GM12878 (cell line): ENCODE measurements at regions not wholly inside any gene's neighbourhood (a gene's known extent, or its start where the extent isn't known, plus 50 kb on each side); places are given as distances from the start of the nearest gene placed in this dataset.

Experiments used
- ATAC-seq: fragments of 200-7000 bp; cut with Tn5 transposase; 3 replicates; pipeline ENCODE4 v1.9.1; 2020; ENCODE audit warnings: mild to moderate bottlenecking, moderate library complexity
- BruUV-seq: library from RNA; stranded (reverse); fragments of 400-500 nt; replicated peaks from 2 replicates; lab custom pipeline; 2021; lab: Mats Ljungman, UMichigan
- CTCF ChIA-PET: fragments of 300-600 bp; sonication (Branson Sonifier 250); formaldehyde crosslinking; extraction: SDS; loops from one replicate; lab custom pipeline; 2021; ENCODE audit warnings: inconsistent platforms; lab: Yijun Ruan, JAX
- POLR2A ChIA-PET: fragments of 350-600 bp; formaldehyde crosslinking; extraction: SDS; loops from one replicate; lab custom pipeline; 2021; ENCODE audit warnings: inconsistent platforms; lab: Charles Lee
- RAD21 ChIA-PET: fragments of 300-600 bp; sonication (Branson Sonifier 250); formaldehyde crosslinking; loops from one replicate; lab custom pipeline; 2023; ENCODE audit warnings: antibody characterized with exemption; ENCODE audit not compliant: unreplicated experiment; lab: Charles Lee
- SMC1A ChIA-PET: fragments of 300-600 bp; sonication (Branson Sonifier 250); formaldehyde crosslinking; loops from one replicate; lab custom pipeline; 2023; ENCODE audit not compliant: unreplicated experiment, uncharacterized antibody; lab: Charles Lee
- DNase-seq: peaks from one replicate; pipeline ENCODE4 v3.0.0-alpha.2; 2011; ENCODE audit warnings: low read depth, low spot score
- FAIRE-seq: peaks from 3 replicates; lab custom pipeline; 2011; peaks lifted over from hg19 to GRCh38; lab: Jason Lieb, UNC
- H2AFZ ChIP-seq: 2 replicates; pipeline ENCODE4 v1.6.0; 2011; ENCODE audit warnings: low read depth, low read length, control low read depth; ENCODE audit not compliant: control insufficient read depth
- H3K27ac ChIP-seq: 2 replicates; pipeline ENCODE4 v1.5.1; 2011; ENCODE audit warnings: control low read depth; ENCODE audit not compliant: control insufficient read depth, insufficient read depth
- H3K27me3 ChIP-seq, 2 experiments: replicated peaks in 1 of 2; 2 replicates each; pipeline versions ENCODE4 v1.6.0 to v1.6.1; 2011; ENCODE audit warnings: low read length in 1 of 2; ENCODE audit not compliant: control insufficient read depth in 2 of 2, insufficient read depth in 2 of 2
- H3K36me3 ChIP-seq, 2 experiments: 2 replicates each; pipeline ENCODE4 v1.5.1; 2011; ENCODE audit warnings: low read length in 1 of 2; ENCODE audit not compliant: control insufficient read depth in 2 of 2, insufficient read depth in 2 of 2
- H3K4me1 ChIP-seq: 2 replicates; pipeline ENCODE4 v1.6.1; 2011; ENCODE audit warnings: mild to moderate bottlenecking, low read length, moderate library complexity, mixed read lengths; ENCODE audit not compliant: control insufficient read depth, insufficient read depth
- H3K4me2 ChIP-seq: 2 replicates; pipeline ENCODE4 v1.6.0; 2011; ENCODE audit warnings: control low read depth; ENCODE audit not compliant: control insufficient read depth, insufficient read depth
- H3K4me3 ChIP-seq: fragments of 200-600 bp; sonication (generic); 2 replicates; pipeline ENCODE4 v1.5.1; 2016
- H3K79me2 ChIP-seq: 2 replicates; pipeline ENCODE4 v1.6.0; 2011; ENCODE audit warnings: low read length; ENCODE audit not compliant: control insufficient read depth, insufficient read depth
- H3K9ac ChIP-seq: 2 replicates; pipeline ENCODE4 v1.8.0; 2011; ENCODE audit warnings: low read length, control low read depth, mixed read lengths; ENCODE audit not compliant: control insufficient read depth, insufficient read depth
- H3K9me3 ChIP-seq: replicated peaks from 3 replicates; pipeline ENCODE4 v1.5.1; 2011; ENCODE audit warnings: mild to moderate bottlenecking, low read length; ENCODE audit not compliant: control insufficient read depth, insufficient read depth
- H4K20me1 ChIP-seq: 2 replicates; pipeline ENCODE4 v1.6.0; 2011; ENCODE audit not compliant: control insufficient read depth, insufficient read depth
- HDGF ChIP-seq: fragments of 450-650 bp; IDR thresholded peaks from 2 replicates; pipeline ENCODE4 v1.6.1; 2016; ENCODE audit warnings: antibody characterized with exemption
- JUNB ChIP-seq: IDR thresholded peaks from 2 replicates; pipeline ENCODE4 v1.6.1; 2016; ENCODE audit warnings: antibody characterized with exemption, mild to moderate bottlenecking
- MTA2 ChIP-seq: fragments of 450-650 bp; IDR thresholded peaks from 2 replicates; pipeline ENCODE4 v1.6.1; 2016; ENCODE audit warnings: low read depth, mild to moderate bottlenecking, moderate library complexity
- RB1 ChIP-seq: fragments of 450-650 bp; formaldehyde crosslinking; IDR thresholded peaks from 2 replicates; pipeline ENCODE4 v1.6.1; 2017; ENCODE audit warnings: mild to moderate bottlenecking, borderline replicate concordance
- SIN3A ChIP-seq: IDR thresholded peaks from 2 replicates; pipeline ENCODE4 v1.6.1; 2012; ENCODE audit warnings: low read depth, low read length, improper control_type of control experiment
- STAT3 ChIP-seq: IDR thresholded peaks from 2 replicates; pipeline ENCODE4 v1.6.1; 2011; ENCODE audit warnings: low read depth, low read length, improper control_type of control experiment
- SUZ12 ChIP-seq: fragments of 200-600 bp; sonication (generic); IDR thresholded peaks from one replicate; pipeline ENCODE4 v1.6.1; 2018; ENCODE audit warnings: antibody characterized with exemption, mild to moderate bottlenecking; ENCODE audit not compliant: unreplicated experiment
- TAF1 ChIP-seq: IDR thresholded peaks from 2 replicates; pipeline ENCODE4 v1.6.1; 2011; ENCODE audit warnings: mild to moderate bottlenecking, low read depth, low read length, borderline replicate concordance
- TCF7 ChIP-seq: IDR thresholded peaks from 2 replicates; pipeline ENCODE4 v1.6.1; 2014; ENCODE audit warnings: antibody characterized with exemption, borderline replicate concordance
- in situ Hi-C: fragments of 300-500 bp; cut with MboI; formaldehyde crosslinking; loops from 9 replicates; pipeline ENCODE4 v1.14.3; 2018; ENCODE audit warnings: mixed read lengths
- intact Hi-C: fragments of 100-400 bp; cut with micrococcal nuclease; formaldehyde crosslinking; loops from one replicate; pipeline ENCODE4 v1.14.2; 2022; ENCODE audit not compliant: unreplicated experiment
- TF ChIP-seq, protein P1 (sequence below): fragments of 450-650 bp; IDR thresholded peaks from 2 replicates; pipeline ENCODE4 v1.6.1; 2018; ENCODE audit warnings: mild to moderate bottlenecking, low read depth, moderate library complexity; ENCODE audit not compliant: partially characterized antibody
- TF ChIP-seq, protein P2 (sequence below): fragments of 450-650 bp; IDR thresholded peaks from 2 replicates; pipeline ENCODE4 v1.6.1; 2017; ENCODE audit warnings: mild to moderate bottlenecking, moderate library complexity
- TF ChIP-seq, protein P3 (sequence below): fragments of 450-650 bp; conservative IDR thresholded peaks from 2 replicates; pipeline ENCODE4 v1.6.1; 2017; ENCODE audit warnings: mild to moderate bottlenecking, moderate library complexity
- TF ChIP-seq, protein P4 (sequence below): fragments of 450-650 bp; IDR thresholded peaks from 2 replicates; pipeline ENCODE4 v1.6.1; 2016; ENCODE audit warnings: mild to moderate bottlenecking

DNA sequence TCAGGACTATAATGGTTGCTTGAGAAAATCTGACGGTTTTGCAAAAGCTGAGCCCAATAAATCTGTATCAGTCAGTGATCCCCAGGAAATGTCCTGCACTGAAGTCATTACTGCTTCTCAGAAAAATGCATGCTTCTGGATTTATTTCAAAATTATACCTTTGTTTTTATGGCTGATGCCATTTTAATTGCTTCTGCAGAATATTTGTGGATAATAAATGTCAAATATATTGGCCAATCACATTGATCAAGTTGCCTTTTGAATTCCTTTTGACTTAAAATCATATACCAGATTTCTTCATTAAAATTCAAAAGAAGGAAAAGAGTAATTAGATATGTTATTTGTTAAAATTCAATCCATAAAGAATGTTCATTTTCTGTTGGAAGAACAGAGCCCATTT lies 842.9 kb upstream of the ADGRL4 start (continued):
- TF ChIP-seq, protein P1, sequence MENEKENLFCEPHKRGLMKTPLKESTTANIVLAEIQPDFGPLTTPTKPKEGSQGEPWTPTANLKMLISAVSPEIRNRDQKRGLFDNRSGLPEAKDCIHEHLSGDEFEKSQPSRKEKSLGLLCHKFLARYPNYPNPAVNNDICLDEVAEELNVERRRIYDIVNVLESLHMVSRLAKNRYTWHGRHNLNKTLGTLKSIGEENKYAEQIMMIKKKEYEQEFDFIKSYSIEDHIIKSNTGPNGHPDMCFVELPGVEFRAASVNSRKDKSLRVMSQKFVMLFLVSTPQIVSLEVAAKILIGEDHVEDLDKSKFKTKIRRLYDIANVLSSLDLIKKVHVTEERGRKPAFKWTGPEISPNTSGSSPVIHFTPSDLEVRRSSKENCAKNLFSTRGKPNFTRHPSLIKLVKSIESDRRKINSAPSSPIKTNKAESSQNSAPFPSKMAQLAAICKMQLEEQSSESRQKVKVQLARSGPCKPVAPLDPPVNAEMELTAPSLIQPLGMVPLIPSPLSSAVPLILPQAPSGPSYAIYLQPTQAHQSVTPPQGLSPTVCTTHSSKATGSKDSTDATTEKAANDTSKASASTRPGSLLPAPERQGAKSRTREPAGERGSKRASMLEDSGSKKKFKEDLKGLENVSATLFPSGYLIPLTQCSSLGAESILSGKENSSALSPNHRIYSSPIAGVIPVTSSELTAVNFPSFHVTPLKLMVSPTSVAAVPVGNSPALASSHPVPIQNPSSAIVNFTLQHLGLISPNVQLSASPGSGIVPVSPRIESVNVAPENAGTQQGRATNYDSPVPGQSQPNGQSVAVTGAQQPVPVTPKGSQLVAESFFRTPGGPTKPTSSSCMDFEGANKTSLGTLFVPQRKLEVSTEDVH = no peak
- no peak for TF ChIP-seq MTA2

DNA sequence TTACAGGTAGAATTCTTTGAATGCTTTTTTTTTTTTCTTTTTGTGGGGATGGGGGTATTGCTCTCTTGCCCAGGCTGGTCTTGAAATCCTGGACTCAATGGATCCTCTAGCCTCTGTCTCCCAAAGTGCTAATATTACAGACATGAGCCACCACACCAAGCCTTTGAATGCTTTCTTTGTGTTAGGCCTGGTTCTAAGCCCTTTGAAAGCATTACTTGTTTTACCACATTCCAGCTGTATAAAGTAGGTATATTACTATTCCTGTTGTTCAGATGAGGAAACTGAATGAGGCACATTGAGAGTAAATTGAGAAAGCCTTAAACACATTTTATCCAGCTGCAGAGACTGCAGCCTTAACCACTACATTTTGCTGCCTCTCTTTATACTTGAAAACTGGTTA lies 841.8 kb upstream of the ADGRL4 start:
- Histone ChIP-seq H2AFZ (no peak overlapping the region), H3K79me2 (no peaks in the 10 kb centered on the region), H3K4me1 (no peaks in the 10 kb centered on the region), H4K20me1 (no peaks in the 10 kb centered on the region), H3K9me3 (no peaks in the 10 kb centered on the region), H3K36me3 (no peaks in the 10 kb centered on the region), H3K27ac (no peak overlapping the region), H3K4me3 (no peak overlapping the region), H3K9ac (no peak overlapping the region), H3K27me3 (no peaks in the 10 kb centered on the region), H3K4me2 (no peak overlapping the region)
- ChIA-PET POLR2A (no interaction called here), CTCF (no interaction called here), RAD21 (no interaction called here), SMC1A (no interaction called here)
- intact Hi-C loops = no loop called here
- DNase-seq (no peak), FAIRE-seq (no peak), ATAC-seq (no peak)
- no TSS peak for BruUV-seq
- in situ Hi-C loops = no loop called here
- TF ChIP-seq SUZ12 = no peak
- TF ChIP-seq, protein P2, sequence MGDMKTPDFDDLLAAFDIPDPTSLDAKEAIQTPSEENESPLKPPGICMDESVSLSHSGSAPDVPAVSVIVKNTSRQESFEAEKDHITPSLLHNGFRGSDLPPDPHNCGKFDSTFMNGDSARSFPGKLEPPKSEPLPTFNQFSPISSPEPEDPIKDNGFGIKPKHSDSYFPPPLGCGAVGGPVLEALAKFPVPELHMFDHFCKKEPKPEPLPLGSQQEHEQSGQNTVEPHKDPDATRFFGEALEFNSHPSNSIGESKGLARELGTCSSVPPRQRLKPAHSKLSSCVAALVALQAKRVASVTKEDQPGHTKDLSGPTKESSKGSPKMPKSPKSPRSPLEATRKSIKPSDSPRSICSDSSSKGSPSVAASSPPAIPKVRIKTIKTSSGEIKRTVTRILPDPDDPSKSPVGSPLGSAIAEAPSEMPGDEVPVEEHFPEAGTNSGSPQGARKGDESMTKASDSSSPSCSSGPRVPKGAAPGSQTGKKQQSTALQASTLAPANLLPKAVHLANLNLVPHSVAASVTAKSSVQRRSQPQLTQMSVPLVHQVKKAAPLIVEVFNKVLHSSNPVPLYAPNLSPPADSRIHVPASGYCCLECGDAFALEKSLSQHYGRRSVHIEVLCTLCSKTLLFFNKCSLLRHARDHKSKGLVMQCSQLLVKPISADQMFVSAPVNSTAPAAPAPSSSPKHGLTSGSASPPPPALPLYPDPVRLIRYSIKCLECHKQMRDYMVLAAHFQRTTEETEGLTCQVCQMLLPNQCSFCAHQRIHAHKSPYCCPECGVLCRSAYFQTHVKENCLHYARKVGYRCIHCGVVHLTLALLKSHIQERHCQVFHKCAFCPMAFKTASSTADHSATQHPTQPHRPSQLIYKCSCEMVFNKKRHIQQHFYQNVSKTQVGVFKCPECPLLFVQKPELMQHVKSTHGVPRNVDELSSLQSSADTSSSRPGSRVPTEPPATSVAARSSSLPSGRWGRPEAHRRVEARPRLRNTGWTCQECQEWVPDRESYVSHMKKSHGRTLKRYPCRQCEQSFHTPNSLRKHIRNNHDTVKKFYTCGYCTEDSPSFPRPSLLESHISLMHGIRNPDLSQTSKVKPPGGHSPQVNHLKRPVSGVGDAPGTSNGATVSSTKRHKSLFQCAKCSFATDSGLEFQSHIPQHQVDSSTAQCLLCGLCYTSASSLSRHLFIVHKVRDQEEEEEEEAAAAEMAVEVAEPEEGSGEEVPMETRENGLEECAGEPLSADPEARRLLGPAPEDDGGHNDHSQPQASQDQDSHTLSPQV = no peak
- TF ChIP-seq, protein P3, sequence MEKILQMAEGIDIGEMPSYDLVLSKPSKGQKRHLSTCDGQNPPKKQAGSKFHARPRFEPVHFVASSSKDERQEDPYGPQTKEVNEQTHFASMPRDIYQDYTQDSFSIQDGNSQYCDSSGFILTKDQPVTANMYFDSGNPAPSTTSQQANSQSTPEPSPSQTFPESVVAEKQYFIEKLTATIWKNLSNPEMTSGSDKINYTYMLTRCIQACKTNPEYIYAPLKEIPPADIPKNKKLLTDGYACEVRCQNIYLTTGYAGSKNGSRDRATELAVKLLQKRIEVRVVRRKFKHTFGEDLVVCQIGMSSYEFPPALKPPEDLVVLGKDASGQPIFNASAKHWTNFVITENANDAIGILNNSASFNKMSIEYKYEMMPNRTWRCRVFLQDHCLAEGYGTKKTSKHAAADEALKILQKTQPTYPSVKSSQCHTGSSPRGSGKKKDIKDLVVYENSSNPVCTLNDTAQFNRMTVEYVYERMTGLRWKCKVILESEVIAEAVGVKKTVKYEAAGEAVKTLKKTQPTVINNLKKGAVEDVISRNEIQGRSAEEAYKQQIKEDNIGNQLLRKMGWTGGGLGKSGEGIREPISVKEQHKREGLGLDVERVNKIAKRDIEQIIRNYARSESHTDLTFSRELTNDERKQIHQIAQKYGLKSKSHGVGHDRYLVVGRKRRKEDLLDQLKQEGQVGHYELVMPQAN = no peak
- TF ChIP-seq RB1 = no peak
- no peak for TF ChIP-seq TAF1
- no peak for TF ChIP-seq JUNB
- no peak for TF ChIP-seq STAT3
- no peak for TF ChIP-seq TCF7
- no peak for TF ChIP-seq SIN3A
- TF ChIP-seq, protein P4, sequence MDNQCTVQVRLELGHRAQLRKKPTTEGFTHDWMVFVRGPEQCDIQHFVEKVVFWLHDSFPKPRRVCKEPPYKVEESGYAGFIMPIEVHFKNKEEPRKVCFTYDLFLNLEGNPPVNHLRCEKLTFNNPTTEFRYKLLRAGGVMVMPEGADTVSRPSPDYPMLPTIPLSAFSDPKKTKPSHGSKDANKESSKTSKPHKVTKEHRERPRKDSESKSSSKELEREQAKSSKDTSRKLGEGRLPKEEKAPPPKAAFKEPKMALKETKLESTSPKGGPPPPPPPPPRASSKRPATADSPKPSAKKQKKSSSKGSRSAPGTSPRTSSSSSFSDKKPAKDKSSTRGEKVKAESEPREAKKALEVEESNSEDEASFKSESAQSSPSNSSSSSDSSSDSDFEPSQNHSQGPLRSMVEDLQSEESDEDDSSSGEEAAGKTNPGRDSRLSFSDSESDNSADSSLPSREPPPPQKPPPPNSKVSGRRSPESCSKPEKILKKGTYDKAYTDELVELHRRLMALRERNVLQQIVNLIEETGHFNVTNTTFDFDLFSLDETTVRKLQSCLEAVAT = no peak
- no peak for TF ChIP-seq HDGF
